ENCODE measurements at regions not wholly inside any gene's neighbourhood (a gene's known extent, or its start where the extent isn't known, plus 50 kb on each side); places are given as distances from the start of the nearest gene placed in this dataset.

DNA sequence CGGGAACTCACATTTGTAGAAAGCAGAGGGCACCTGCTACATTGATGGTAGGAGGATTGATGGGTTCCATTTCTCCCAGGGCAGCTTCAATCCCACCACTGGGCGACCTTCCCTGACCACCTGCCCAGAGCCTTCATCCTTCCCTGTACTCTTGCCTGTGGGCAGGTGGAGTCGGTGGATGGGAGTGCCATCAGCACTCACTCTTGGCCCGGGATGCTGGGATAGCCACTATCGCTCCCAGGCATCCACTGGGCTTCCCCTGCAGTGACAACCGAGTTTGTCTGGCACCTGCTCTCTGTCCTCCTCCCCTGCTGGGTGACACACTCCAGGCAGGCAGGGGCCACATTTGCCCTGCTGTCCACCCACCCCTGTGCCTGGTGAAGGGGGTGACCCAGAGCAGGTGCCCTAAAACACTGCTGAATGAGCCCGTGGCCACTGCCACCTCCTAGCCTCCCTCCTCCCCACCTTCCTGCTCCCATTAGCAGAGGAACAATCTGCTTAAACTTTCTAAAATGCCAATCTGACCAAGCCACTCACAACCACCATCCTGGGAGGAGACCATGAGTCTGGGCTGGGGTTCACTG, 604.7 kb downstream of the TBC1D22A start (continued):
- TF ChIP-seq, protein P1, sequence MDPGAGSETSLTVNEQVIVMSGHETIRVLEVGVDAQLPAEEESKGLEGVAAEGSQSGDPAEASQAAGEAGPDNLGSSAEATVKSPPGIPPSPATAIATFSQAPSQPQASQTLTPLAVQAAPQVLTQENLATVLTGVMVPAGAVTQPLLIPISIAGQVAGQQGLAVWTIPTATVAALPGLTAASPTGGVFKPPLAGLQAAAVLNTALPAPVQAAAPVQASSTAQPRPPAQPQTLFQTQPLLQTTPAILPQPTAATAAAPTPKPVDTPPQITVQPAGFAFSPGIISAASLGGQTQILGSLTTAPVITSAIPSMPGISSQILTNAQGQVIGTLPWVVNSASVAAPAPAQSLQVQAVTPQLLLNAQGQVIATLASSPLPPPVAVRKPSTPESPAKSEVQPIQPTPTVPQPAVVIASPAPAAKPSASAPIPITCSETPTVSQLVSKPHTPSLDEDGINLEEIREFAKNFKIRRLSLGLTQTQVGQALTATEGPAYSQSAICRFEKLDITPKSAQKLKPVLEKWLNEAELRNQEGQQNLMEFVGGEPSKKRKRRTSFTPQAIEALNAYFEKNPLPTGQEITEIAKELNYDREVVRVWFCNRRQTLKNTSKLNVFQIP (CRISPR knock-in tag; IDR thresholded peaks at IDR 0.05; ENCODE audit: borderline replicate concordance, low read depth) = no peak
- TF ChIP-seq TOX (CRISPR knock-in tag; IDR thresholded peaks at IDR 0.05; ENCODE audit: borderline replicate concordance) = no peak
- TF ChIP-seq ZNF565 (CRISPR knock-in tag; conservative IDR thresholded peaks at IDR 0.05; ENCODE audit: low read depth) = no peak
- no peak for TF ChIP-seq ZNF8 (CRISPR knock-in tag; IDR thresholded peaks at IDR 0.05)

DNA sequence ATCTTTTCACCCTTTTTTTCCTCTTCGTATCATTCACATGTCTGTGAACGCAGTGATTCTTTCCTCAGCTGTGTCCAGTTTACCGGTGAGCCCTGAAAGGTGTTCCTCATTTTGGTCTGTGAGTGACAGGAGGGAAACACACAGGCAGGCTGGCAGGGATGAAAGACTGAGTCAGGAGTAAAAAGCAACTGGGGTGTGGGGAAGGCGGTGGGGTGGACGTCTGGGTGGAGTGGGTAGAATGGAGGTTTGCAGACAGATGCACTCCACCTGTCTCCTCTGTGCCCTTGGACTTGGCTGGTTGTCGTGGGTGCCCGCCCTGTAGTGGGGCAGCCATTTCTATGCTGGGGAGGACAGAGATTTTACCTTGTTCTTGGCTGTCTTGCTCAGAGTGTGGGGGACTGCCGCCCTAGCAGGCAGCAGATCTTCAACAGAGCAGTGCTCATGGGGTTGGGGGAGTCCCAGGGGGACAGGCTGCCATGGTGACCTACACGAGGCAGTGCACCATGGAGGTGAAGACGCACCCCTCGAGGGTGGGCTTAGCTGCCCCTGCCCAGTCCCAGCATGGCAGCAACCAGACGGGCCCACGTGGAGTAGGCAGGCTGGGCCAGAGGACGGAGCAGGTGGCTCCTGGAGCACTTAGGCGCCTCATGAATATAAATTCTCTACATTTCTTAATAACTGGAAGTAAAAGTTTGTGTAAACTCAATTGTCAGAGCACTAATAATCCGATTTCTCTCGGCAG, 603.7 kb downstream of the TBC1D22A start:
- ATAC-seq = no peak
- TF ChIP-seq, protein P2, sequence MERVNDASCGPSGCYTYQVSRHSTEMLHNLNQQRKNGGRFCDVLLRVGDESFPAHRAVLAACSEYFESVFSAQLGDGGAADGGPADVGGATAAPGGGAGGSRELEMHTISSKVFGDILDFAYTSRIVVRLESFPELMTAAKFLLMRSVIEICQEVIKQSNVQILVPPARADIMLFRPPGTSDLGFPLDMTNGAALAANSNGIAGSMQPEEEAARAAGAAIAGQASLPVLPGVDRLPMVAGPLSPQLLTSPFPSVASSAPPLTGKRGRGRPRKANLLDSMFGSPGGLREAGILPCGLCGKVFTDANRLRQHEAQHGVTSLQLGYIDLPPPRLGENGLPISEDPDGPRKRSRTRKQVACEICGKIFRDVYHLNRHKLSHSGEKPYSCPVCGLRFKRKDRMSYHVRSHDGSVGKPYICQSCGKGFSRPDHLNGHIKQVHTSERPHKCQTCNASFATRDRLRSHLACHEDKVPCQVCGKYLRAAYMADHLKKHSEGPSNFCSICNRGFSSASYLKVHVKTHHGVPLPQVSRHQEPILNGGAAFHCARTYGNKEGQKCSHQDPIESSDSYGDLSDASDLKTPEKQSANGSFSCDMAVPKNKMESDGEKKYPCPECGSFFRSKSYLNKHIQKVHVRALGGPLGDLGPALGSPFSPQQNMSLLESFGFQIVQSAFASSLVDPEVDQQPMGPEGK (CRISPR knock-in tag; IDR thresholded peaks at IDR 0.05; ENCODE audit: borderline replicate concordance) = no peak
- TF ChIP-seq ARNTL (CRISPR knock-in tag; IDR thresholded peaks at IDR 0.05; ENCODE audit: borderline replicate concordance, low read depth) (no peak), ZNF70 (CRISPR knock-in tag; IDR thresholded peaks at IDR 0.05) (no peak), ZFP3 (CRISPR knock-in tag; IDR thresholded peaks at IDR 0.05) (no peak), TCF4 (CRISPR knock-in tag; IDR thresholded peaks at IDR 0.05; ENCODE audit: borderline replicate concordance) (no peak), ESRRG (CRISPR knock-in tag; IDR thresholded peaks at IDR 0.05) (no peak), TOX (CRISPR knock-in tag; IDR thresholded peaks at IDR 0.05; ENCODE audit: borderline replicate concordance) (no peak), OSR1 (CRISPR knock-in tag; IDR thresholded peaks at IDR 0.05) (no peak), CSDC2 (CRISPR knock-in tag; IDR thresholded peaks at IDR 0.05) (no peak), ZNF565 (CRISPR knock-in tag; conservative IDR thresholded peaks at IDR 0.05; ENCODE audit: low read depth) (no peak), ZFP30 (CRISPR knock-in tag; IDR thresholded peaks at IDR 0.05) (no peak), ZNF8 (CRISPR knock-in tag; IDR thresholded peaks at IDR 0.05) (no peak), RARB (CRISPR knock-in tag; IDR thresholded peaks at IDR 0.05) (no peak)
- TF ChIP-seq, protein P3, sequence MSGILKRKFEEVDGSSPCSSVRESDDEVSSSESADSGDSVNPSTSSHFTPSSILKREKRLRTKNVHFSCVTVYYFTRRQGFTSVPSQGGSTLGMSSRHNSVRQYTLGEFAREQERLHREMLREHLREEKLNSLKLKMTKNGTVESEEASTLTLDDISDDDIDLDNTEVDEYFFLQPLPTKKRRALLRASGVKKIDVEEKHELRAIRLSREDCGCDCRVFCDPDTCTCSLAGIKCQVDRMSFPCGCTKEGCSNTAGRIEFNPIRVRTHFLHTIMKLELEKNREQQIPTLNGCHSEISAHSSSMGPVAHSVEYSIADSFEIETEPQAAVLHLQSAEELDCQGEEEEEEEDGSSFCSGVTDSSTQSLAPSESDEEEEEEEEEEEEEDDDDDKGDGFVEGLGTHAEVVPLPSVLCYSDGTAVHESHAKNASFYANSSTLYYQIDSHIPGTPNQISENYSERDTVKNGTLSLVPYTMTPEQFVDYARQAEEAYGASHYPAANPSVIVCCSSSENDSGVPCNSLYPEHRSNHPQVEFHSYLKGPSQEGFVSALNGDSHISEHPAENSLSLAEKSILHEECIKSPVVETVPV (CRISPR knock-in tag; IDR thresholded peaks at IDR 0.05) = no peak

DNA sequence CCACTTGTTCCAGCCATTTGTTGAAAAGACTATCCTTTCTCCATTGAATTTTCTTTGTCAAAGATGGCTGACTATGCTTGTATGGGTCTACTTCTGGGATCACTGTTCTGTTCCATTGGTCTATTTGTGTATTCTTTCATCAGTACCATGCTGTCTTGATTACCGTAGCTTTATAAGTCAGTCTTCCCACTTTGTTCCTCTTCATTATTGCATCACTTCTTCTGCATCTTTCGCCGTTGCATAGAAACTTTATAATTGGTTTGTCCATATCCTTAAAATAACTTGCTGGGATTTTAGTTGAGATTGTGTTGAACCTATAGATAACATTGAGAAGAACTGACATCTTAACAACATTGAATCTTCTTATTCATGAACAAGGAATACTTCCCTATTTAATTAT, 598.8 kb downstream of the TBC1D22A start:
- ATAC-seq = no peak
- TF ChIP-seq, protein P3 (CRISPR knock-in tag; IDR thresholded peaks at IDR 0.05) = no peak
- TF ChIP-seq, protein P4, sequence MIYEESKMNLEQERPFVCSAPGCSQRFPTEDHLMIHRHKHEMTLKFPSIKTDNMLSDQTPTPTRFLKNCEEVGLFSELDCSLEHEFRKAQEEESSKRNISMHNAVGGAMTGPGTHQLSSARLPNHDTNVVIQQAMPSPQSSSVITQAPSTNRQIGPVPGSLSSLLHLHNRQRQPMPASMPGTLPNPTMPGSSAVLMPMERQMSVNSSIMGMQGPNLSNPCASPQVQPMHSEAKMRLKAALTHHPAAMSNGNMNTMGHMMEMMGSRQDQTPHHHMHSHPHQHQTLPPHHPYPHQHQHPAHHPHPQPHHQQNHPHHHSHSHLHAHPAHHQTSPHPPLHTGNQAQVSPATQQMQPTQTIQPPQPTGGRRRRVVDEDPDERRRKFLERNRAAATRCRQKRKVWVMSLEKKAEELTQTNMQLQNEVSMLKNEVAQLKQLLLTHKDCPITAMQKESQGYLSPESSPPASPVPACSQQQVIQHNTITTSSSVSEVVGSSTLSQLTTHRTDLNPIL (CRISPR knock-in tag; IDR thresholded peaks at IDR 0.05; ENCODE audit: low read depth) = no peak
- TF ChIP-seq TOX (CRISPR knock-in tag; IDR thresholded peaks at IDR 0.05; ENCODE audit: borderline replicate concordance) (no peak), PPARA (CRISPR knock-in tag; IDR thresholded peaks at IDR 0.05; ENCODE audit: borderline replicate concordance) (no peak), TCF4 (CRISPR knock-in tag; IDR thresholded peaks at IDR 0.05; ENCODE audit: borderline replicate concordance) (no peak), ESRRG (CRISPR knock-in tag; IDR thresholded peaks at IDR 0.05) (no peak), ZFP30 (CRISPR knock-in tag; IDR thresholded peaks at IDR 0.05) (no peak), SNAI2 (CRISPR knock-in tag; IDR thresholded peaks at IDR 0.05) (no peak), RARB (CRISPR knock-in tag; IDR thresholded peaks at IDR 0.05) (no peak), ZNF565 (CRISPR knock-in tag; conservative IDR thresholded peaks at IDR 0.05; ENCODE audit: low read depth) (no peak), OSR1 (CRISPR knock-in tag; IDR thresholded peaks at IDR 0.05) (no peak), ARNTL (CRISPR knock-in tag; IDR thresholded peaks at IDR 0.05; ENCODE audit: borderline replicate concordance, low read depth) (no peak), CSDC2 (CRISPR knock-in tag; IDR thresholded peaks at IDR 0.05) (no peak), ZFP3 (CRISPR knock-in tag; IDR thresholded peaks at IDR 0.05) (no peak), ISL1 (CRISPR knock-in tag; IDR thresholded peaks at IDR 0.05) (no peak), GLIS3 (CRISPR knock-in tag; IDR thresholded peaks at IDR 0.05) (no peak)
- TF ChIP-seq, protein P1 (CRISPR knock-in tag; IDR thresholded peaks at IDR 0.05; ENCODE audit: borderline replicate concordance, low read depth) = no peak

All from SK-N-SH treated with all-trans-retinoic acid at 6 μM for 48 hours (cell line).